ENCODE measurements at regions not wholly inside any gene's neighbourhood (a gene's known extent, or its start where the extent isn't known, plus 50 kb on each side); places are given as distances from the start of the nearest gene placed in this dataset.

- 4% methylated on average over 7 of the region's 7 CpGs for WGBS (ENCODE audit: low lambda C conversion rate)
- Histone ChIP-seq H3K4me2 (ENCODE audit: low read depth, low read length) (no peak overlapping the region), H3K27ac (ENCODE audit: extremely low read length, insufficient read depth, low read length) (no peak overlapping the region), H3K4me1 (ENCODE audit: insufficient read depth, low read length) (peaks cover 12% of the 10 kb centered on the region), H3K27me3 (ENCODE audit: control insufficient read depth in 1 of 2, insufficient read depth in 2 of 2, low read length in 2 of 2) (no peaks in the 10 kb centered on the region), H3K9ac (ENCODE audit: insufficient read depth, low read depth, low read length) (no peak overlapping the region), H3K36me3 (replicated peaks in 1 of 2; ENCODE audit: control insufficient read depth in 1 of 2, insufficient read depth in 2 of 2, low read length in 2 of 2) (no peaks in the 10 kb centered on the region), H3K9me3 (ENCODE audit: low read length) (no peaks in the 10 kb centered on the region), H2AFZ (ENCODE audit: low read length) (no peak overlapping the region), H3K79me2 (ENCODE audit: insufficient read depth, low read length) (no peaks in the 10 kb centered on the region), H3K4me3 (replicated peaks in 1 of 3; ENCODE audit: insufficient read depth in 1 of 3, low read depth in 2 of 3, low read length in 3 of 3) (no peak overlapping the region), H4K20me1 (ENCODE audit: insufficient read depth, low read length) (no peaks in the 10 kb centered on the region)
- BruUV-seq (replicated peaks): no TSS peak
- intact Hi-C loops (cut with micrococcal nuclease; ENCODE audit: unreplicated experiment): loop anchor here (1.0 kb wide), 1 partner anchor 31 kb away; no protein-coding TSS in a partner anchor
- ATAC-seq (peak; percentile 99), FAIRE-seq (peak; percentile 95), DNase-seq (ENCODE audit: low spot score) (peak; percentile 92)
- in situ Hi-C loops (cut with HindIII; ENCODE audit: extremely low pct_ligation_motif_present, low pct_unique_long_range_greater_than_20kb): no loop called here
- POLR2A ChIA-PET: no interaction called here
- CTCF ChIA-PET (ENCODE audit: low intra/inter-chr PET ratio, low total read pairs): no interaction called here
- TF ChIP-seq MATR3 (CRISPR knock-in tag; IDR thresholded peaks at IDR 0.05) (no peak), ZNF275 (CRISPR knock-in tag; IDR thresholded peaks at IDR 0.05; ENCODE audit: borderline replicate concordance) (no peak), ZNF644 (CRISPR knock-in tag; IDR thresholded peaks at IDR 0.05; ENCODE audit: low read depth) (0 out of 2 replicates have a peak, but pooled peaks have one; percentile 17), PHF8 (CRISPR knock-in tag; IDR thresholded peaks at IDR 0.05) (no peak), HMG20A (CRISPR knock-in tag; IDR thresholded peaks at IDR 0.05; ENCODE audit: borderline replicate concordance) (peak; percentile 77; the same call in 1 of the 2 replicates), PCBP2 (optimal IDR thresholded peaks at IDR 0.05; ENCODE audit: low read depth, low read length, poor library complexity, severe bottlenecking) (no peak), HIVEP1 (CRISPR knock-in tag; IDR thresholded peaks at IDR 0.05) (no peak), ZNF280D (CRISPR knock-in tag; IDR thresholded peaks at IDR 0.05) (no peak), PTBP1 (IDR thresholded peaks at IDR 0.05; ENCODE audit: low read depth, low read length, poor library complexity, severe bottlenecking) (no peak), DMAP1 (CRISPR knock-in tag; IDR thresholded peaks at IDR 0.05) (no peak), FOSL1 (CRISPR knock-in tag; IDR thresholded peaks at IDR 0.05; ENCODE audit: borderline replicate concordance) (no peak), HNF1B (CRISPR knock-in tag; IDR thresholded peaks at IDR 0.05) (no peak), ZNF747 (CRISPR knock-in tag; IDR thresholded peaks at IDR 0.05; ENCODE audit: borderline replicate concordance) (0 out of 2 replicates have a peak, but pooled peaks have one; percentile 37), ZNF281 (CRISPR knock-in tag; IDR thresholded peaks at IDR 0.05; ENCODE audit: borderline replicate concordance) (no peak)
These were observed 476.9 kb upstream of the GOT2 start for GRCh38 chr16:59210955-59211541.

Data from HepG2 (cell line).